ENCODE measurements at regions not wholly inside any gene's neighbourhood (a gene's known extent, or its start where the extent isn't known, plus 50 kb on each side); places are given as distances from the start of the nearest gene placed in this dataset.

GRCh38 chr7:66529883-66530610, 98.6 kb upstream of the KCTD7 start:
- H3K9me3 Mint-ChIP-seq (ENCODE audit: unreplicated experiment): no peaks in the 10 kb centered on the region
- DNase-seq (ENCODE audit: extremely low spot score, unreplicated experiment): no peak

GRCh38 chr7:66535414-66536329, 93.0 kb upstream of the KCTD7 start:
- peaks cover 2% of the 10 kb centered on the region for H3K36me3 Mint-ChIP-seq (ENCODE audit: unreplicated experiment)
- no peaks in the 10 kb centered on the region for H3K27me3 Mint-ChIP-seq (ENCODE audit: unreplicated experiment)
- H3K9me3 Mint-ChIP-seq (ENCODE audit: unreplicated experiment): no peaks in the 10 kb centered on the region
- no peak for TF ChIP-seq CTCF (IDR thresholded peaks at IDR 0.05)
- H3K4me1 Mint-ChIP-seq (ENCODE audit: unreplicated experiment): peaks cover 3% of the 10 kb centered on the region
- H3K27ac Mint-ChIP-seq (ENCODE audit: unreplicated experiment): no peak overlapping the region
- no peak overlapping the region for H3K4me3 Mint-ChIP-seq (ENCODE audit: unreplicated experiment)
- no peak for DNase-seq (ENCODE audit: extremely low spot score, unreplicated experiment)

More at GRCh38 chr7:66529883-66530610, 98.6 kb upstream of the KCTD7 start:
- no peak for TF ChIP-seq CTCF (IDR thresholded peaks at IDR 0.05)
- Mint-ChIP-seq H3K27ac (ENCODE audit: unreplicated experiment) (peak overlapping the region; percentile 42), H3K4me1 (ENCODE audit: unreplicated experiment) (peaks cover 3% of the 10 kb centered on the region), H3K4me3 (ENCODE audit: unreplicated experiment) (no peak overlapping the region), H3K27me3 (ENCODE audit: unreplicated experiment) (no peaks in the 10 kb centered on the region), H3K36me3 (ENCODE audit: unreplicated experiment) (peaks cover 6% of the 10 kb centered on the region)

GRCh38 chr7:66537380-66537779, 91.3 kb upstream of the KCTD7 start:
- Mint-ChIP-seq H3K4me1 (ENCODE audit: unreplicated experiment) (peaks cover 3% of the 10 kb centered on the region), H3K27ac (ENCODE audit: unreplicated experiment) (no peak overlapping the region), H3K27me3 (ENCODE audit: unreplicated experiment) (no peaks in the 10 kb centered on the region), H3K9me3 (ENCODE audit: unreplicated experiment) (no peaks in the 10 kb centered on the region), H3K36me3 (ENCODE audit: unreplicated experiment) (peaks cover 5% of the 10 kb centered on the region), H3K4me3 (ENCODE audit: unreplicated experiment) (no peak overlapping the region)
- no peak for TF ChIP-seq CTCF (IDR thresholded peaks at IDR 0.05)
- no peak for DNase-seq (ENCODE audit: extremely low spot score, unreplicated experiment)

- Mint-ChIP-seq H3K4me1 (ENCODE audit: unreplicated experiment) (peaks cover 3% of the 10 kb centered on the region), H3K9me3 (ENCODE audit: unreplicated experiment) (no peaks in the 10 kb centered on the region), H3K36me3 (ENCODE audit: unreplicated experiment) (peaks cover 3% of the 10 kb centered on the region), H3K27ac (ENCODE audit: unreplicated experiment) (no peak overlapping the region), H3K4me3 (ENCODE audit: unreplicated experiment) (no peak overlapping the region), H3K27me3 (ENCODE audit: unreplicated experiment) (no peaks in the 10 kb centered on the region)
- no peak for DNase-seq (ENCODE audit: extremely low spot score, unreplicated experiment)
- TF ChIP-seq CTCF (IDR thresholded peaks at IDR 0.05): no peak
Observed at GRCh38 chr7:66537876-66538275, 90.8 kb upstream of the KCTD7 start.

GRCh38 chr7:66539264-66539623, 89.4 kb upstream of the KCTD7 start:
- Mint-ChIP-seq H3K27ac (ENCODE audit: unreplicated experiment) (no peak overlapping the region), H3K36me3 (ENCODE audit: unreplicated experiment) (peaks cover 3% of the 10 kb centered on the region), H3K4me3 (ENCODE audit: unreplicated experiment) (no peak overlapping the region), H3K9me3 (ENCODE audit: unreplicated experiment) (no peaks in the 10 kb centered on the region), H3K4me1 (ENCODE audit: unreplicated experiment) (no peaks in the 10 kb centered on the region), H3K27me3 (ENCODE audit: unreplicated experiment) (no peaks in the 10 kb centered on the region)
- DNase-seq (ENCODE audit: extremely low spot score, unreplicated experiment): no peak
- TF ChIP-seq CTCF (IDR thresholded peaks at IDR 0.05): no peak

All from osteocyte (in vitro differentiated cells).